SK-N-SH (cell line): ENCODE measurements at regions not wholly inside any gene's neighbourhood (a gene's known extent, or its start where the extent isn't known, plus 50 kb on each side); places are given as distances from the start of the nearest gene placed in this dataset.

Experiments used
- CTCF ChIA-PET: fragments of 300-600, 350-600 bp; formaldehyde crosslinking; extraction: SDS; loops from one replicate; lab custom pipeline; 2021; lab: Yijun Ruan, JAX
- POLR2A ChIA-PET: fragments of 350-600 bp; sonication (Branson Sonifier 250); formaldehyde crosslinking; extraction: SDS; loops from one replicate; lab custom pipeline; 2020; ENCODE audit warnings: antibody characterized with exemption, inconsistent platforms; lab: Yijun Ruan, JAX
- DNase-seq: peaks from one replicate; pipeline ENCODE4 v3.0.0; 2012
- H2AFZ ChIP-seq: fragments of 200-600 bp; sonication (generic); 2 replicates; pipeline ENCODE4 v1.8.1; 2016; ENCODE audit warnings: antibody characterized with exemption, mild to moderate bottlenecking, low read depth
- H3F3A ChIP-seq: fragments of 200-600 bp; sonication (generic); replicated peaks from 2 replicates; pipeline ENCODE3; 2016; ENCODE audit warnings: antibody characterized with exemption, mild to moderate bottlenecking; ENCODE audit not compliant: insufficient read depth
- H3K27ac ChIP-seq, 2 experiments: fragments of 200-500 bp in 1 of 2; fragments of 200-600 bp in 1 of 2; sonication (Bioruptor generic) in 1 of 2; sonication (generic), shearing (Covaris generic) in 1 of 2; 2 replicates each; pipeline versions ENCODE4 v1.5.1 to v1.6.1; 2014 to 2016; ENCODE audit warnings: low read depth in 2 of 2, inconsistent platforms in 1 of 2, low read length in 1 of 2, mild to moderate bottlenecking in 1 of 2, mixed read lengths in 1 of 2
- H3K27me3 ChIP-seq: fragments of 200-600 bp; sonication (generic), shearing (Covaris generic); 2 replicates; pipeline ENCODE4 v1.6.1; 2016; ENCODE audit warnings: mixed run types; ENCODE audit not compliant: insufficient read depth
- H3K36me3 ChIP-seq, 2 experiments: fragments of 200-500 bp in 1 of 2; fragments of 200-600 bp in 1 of 2; sonication (Bioruptor generic) in 1 of 2; sonication (generic) in 1 of 2; replicated peaks in 1 of 2; 2 replicates each; pipeline versions ENCODE3 to v1.5.1; 2014 to 2016; ENCODE audit warnings: low read length in 1 of 2, mild to moderate bottlenecking in 1 of 2; ENCODE audit not compliant: insufficient read depth in 2 of 2, control insufficient read depth in 1 of 2
- H3K4me1 ChIP-seq, 2 experiments: fragments of 200-500 bp in 1 of 2; fragments of 200-600 bp in 1 of 2; sonication (Bioruptor generic) in 1 of 2; sonication (generic), shearing (Covaris generic) in 1 of 2; 2 replicates each; pipeline versions ENCODE4 v1.5.1 to v1.6.1; 2014 to 2016; ENCODE audit warnings: low read depth in 1 of 2, low read length in 1 of 2, mixed run types in 1 of 2; ENCODE audit not compliant: insufficient read depth in 2 of 2, control insufficient read depth in 1 of 2
- H3K4me2 ChIP-seq: fragments of 200-600 bp; sonication (generic), shearing (Covaris generic); 2 replicates; pipeline ENCODE4 v1.6.1; 2017; ENCODE audit warnings: mixed run types
- H3K4me3 ChIP-seq, 2 experiments: fragments of 200-500 bp in 1 of 2; fragments of 200-600 bp in 1 of 2; sonication (Bioruptor generic) in 1 of 2; sonication (generic), shearing (Covaris generic) in 1 of 2; 2 replicates each; pipeline versions ENCODE4 v1.5.1 to v1.8.1; 2014 to 2016; ENCODE audit warnings: low read depth in 2 of 2, inconsistent platforms in 1 of 2, low read length in 1 of 2, mild to moderate bottlenecking in 1 of 2, mixed read lengths in 1 of 2, moderate library complexity in 1 of 2
- H3K79me2 ChIP-seq: fragments of 200-600 bp; sonication (generic); 2 replicates; pipeline ENCODE4 v1.8.1; 2017; ENCODE audit warnings: mild to moderate bottlenecking; ENCODE audit not compliant: insufficient read depth
- H3K9ac ChIP-seq: fragments of 200-600 bp; sonication (generic); 2 replicates; pipeline ENCODE4 v1.6.1; 2017; ENCODE audit warnings: mixed run types
- H3K9me2 ChIP-seq: fragments of 200-600 bp; sonication (generic); 2 replicates; pipeline ENCODE4 v1.6.1; 2017; ENCODE audit warnings: mixed run types
- H3K9me3 ChIP-seq: fragments of 200-600 bp; sonication (generic); 2 replicates; pipeline ENCODE4 v1.6.1; 2017; ENCODE audit warnings: mixed run types, mild to moderate bottlenecking, moderate library complexity
- H4K20me1 ChIP-seq: fragments of 200-600 bp; sonication (generic); 2 replicates; pipeline ENCODE4 v1.6.1; 2017; ENCODE audit warnings: mild to moderate bottlenecking, mixed run types; ENCODE audit not compliant: insufficient read depth
- ELF1 ChIP-seq: IDR thresholded peaks from 2 replicates; pipeline ENCODE4 v1.4.0; 2012
- POLR2AphosphoS5 ChIP-seq: IDR thresholded peaks from 2 replicates; pipeline ENCODE4 v1.6.1; 2012; ENCODE audit warnings: low read depth, low read length
- TCF12 ChIP-seq: IDR thresholded peaks from 2 replicates; pipeline ENCODE4 v1.4.0; 2012
- TEAD4 ChIP-seq: IDR thresholded peaks from 2 replicates; pipeline ENCODE4 v1.4.0; 2012; ENCODE audit warnings: mild to moderate bottlenecking, borderline replicate concordance; ENCODE audit not compliant: insufficient read depth
- WGBS: methylation state at CpG from one replicate; pipeline ENCODE4 v1.1.6; 2017; ENCODE audit warnings: low lambda C conversion rate; 5-methylcytosine and 5-hydroxymethylcytosine counted together
- TF ChIP-seq, protein P1 (sequence below): IDR thresholded peaks from 2 replicates; pipeline ENCODE4 v1.6.1; 2012; ENCODE audit warnings: mild to moderate bottlenecking, low read depth, low read length, moderate library complexity
- TF ChIP-seq, protein P2 (sequence below): IDR thresholded peaks from 2 replicates; pipeline ENCODE4 v1.4.0; 2012; ENCODE audit warnings: low read depth, borderline replicate concordance

DNA sequence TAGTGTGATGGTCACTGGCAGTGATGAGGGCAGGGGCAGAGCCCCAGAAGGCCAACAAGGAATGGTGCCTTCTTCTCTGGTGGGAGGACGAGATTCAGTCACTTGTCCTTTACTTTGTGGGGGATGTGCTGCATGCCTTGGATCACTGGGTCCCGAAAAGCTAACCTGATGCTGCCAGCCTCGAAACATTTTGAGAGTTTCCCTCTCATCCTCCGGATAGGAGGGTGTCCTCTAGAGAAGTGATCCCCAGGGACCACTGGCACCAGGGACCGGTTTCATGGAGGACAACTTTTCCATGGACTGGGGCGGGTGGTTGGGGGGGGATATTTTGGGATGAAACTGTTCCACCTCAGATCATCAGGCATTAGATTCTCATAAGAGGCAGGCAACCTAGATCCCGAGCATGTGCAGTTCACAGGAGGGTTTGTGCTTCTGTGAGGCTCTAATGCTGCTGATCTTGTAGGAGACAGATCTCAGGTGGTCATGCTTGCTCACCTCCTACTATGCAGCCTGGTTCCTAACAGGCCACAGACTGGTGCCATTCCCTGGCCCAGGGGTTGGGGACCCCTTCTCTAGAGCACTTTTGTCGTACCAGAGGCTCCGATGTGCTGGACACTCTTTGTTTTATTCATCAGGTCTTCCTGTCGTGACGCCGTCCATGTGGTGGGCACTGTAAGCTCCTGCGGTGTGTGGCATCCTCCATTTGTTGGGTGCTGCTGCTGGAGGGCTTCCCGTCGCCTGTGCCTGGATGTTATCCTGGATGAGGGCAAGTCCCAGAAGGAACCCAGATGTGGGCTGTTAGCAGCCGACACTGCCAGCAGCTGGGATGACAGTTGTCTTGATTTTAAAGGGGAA, 68.5 kb upstream of the HDAC4 start:
- DNase-seq: no peak
- no peak overlapping the region for H3K4me2 ChIP-seq
- no peaks in the 10 kb centered on the region for H3F3A ChIP-seq
- no peak overlapping the region for H3K4me3 ChIP-seq
- ChIA-PET CTCF (no interaction called here), POLR2A (no interaction called here)
- H3K9me2 ChIP-seq: no peaks in the 10 kb centered on the region
- peaks cover 0 to 12% of the 10 kb centered on the region in 2 experiments; a peak in 1 of 4 replicates for H3K4me1 ChIP-seq
- TF ChIP-seq, protein P1, sequence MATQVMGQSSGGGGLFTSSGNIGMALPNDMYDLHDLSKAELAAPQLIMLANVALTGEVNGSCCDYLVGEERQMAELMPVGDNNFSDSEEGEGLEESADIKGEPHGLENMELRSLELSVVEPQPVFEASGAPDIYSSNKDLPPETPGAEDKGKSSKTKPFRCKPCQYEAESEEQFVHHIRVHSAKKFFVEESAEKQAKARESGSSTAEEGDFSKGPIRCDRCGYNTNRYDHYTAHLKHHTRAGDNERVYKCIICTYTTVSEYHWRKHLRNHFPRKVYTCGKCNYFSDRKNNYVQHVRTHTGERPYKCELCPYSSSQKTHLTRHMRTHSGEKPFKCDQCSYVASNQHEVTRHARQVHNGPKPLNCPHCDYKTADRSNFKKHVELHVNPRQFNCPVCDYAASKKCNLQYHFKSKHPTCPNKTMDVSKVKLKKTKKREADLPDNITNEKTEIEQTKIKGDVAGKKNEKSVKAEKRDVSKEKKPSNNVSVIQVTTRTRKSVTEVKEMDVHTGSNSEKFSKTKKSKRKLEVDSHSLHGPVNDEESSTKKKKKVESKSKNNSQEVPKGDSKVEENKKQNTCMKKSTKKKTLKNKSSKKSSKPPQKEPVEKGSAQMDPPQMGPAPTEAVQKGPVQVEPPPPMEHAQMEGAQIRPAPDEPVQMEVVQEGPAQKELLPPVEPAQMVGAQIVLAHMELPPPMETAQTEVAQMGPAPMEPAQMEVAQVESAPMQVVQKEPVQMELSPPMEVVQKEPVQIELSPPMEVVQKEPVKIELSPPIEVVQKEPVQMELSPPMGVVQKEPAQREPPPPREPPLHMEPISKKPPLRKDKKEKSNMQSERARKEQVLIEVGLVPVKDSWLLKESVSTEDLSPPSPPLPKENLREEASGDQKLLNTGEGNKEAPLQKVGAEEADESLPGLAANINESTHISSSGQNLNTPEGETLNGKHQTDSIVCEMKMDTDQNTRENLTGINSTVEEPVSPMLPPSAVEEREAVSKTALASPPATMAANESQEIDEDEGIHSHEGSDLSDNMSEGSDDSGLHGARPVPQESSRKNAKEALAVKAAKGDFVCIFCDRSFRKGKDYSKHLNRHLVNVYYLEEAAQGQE: no peak
- no peaks in the 10 kb centered on the region for H3K27me3 ChIP-seq
- H3K9me3 ChIP-seq: no peaks in the 10 kb centered on the region
- no peaks in the 10 kb centered on the region for H3K36me3 ChIP-seq
- WGBS: 48% methylated on average over 12 of the region's 16 CpGs
- H3K27ac ChIP-seq: no peak overlapping the region
- no peak overlapping the region for H2AFZ ChIP-seq
- H3K79me2 ChIP-seq: no peaks in the 10 kb centered on the region
- no peaks in the 10 kb centered on the region for H4K20me1 ChIP-seq
- no peak overlapping the region for H3K9ac ChIP-seq

DNA sequence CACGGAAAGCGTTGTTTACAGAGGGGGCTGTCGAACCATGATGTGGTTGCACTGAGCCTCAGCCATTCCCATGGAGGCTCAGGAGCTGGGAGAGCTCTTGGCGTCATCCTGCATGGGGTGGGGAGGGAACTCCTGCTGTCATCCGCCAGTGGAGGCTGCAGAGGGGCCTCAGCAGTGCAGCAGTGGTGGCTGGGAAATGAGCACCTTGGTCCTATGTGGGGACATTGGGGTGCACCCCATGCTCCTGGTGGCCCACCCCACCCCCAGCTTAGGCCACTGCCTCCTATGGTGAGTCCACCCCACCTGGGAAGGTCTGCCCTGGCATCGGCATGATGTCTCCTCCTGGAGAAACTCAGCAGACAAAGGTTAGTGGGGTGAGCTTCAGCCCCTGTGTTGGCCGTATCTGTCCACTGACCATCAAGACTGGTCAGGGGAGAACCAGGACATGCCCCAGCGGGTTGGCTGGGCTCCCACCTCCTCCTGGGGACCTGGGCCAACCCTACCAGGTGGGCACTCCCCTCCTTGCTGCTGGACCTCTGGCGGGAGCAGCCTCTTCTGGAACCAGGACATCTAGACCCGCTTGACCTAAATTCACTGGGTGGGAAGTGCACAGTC, 67.8 kb upstream of the HDAC4 start:
- no peak overlapping the region for H3K27ac ChIP-seq
- ChIA-PET CTCF (no interaction called here), POLR2A (no interaction called here)
- TF ChIP-seq ELF1: no peak
- no peak for TF ChIP-seq TEAD4
- no peak for TF ChIP-seq POLR2AphosphoS5
- H3K4me2 ChIP-seq: no peak overlapping the region
- no peaks in the 10 kb centered on the region for H3K9me2 ChIP-seq
- H3K79me2 ChIP-seq: no peaks in the 10 kb centered on the region
- H3K4me1 ChIP-seq: peaks cover 0 to 12% of the 10 kb centered on the region in 2 experiments; a peak in 1 of 4 replicates
- 33% methylated on average over 5 of the region's 10 CpGs for WGBS
- no peaks in the 10 kb centered on the region for H3K27me3 ChIP-seq
- H2AFZ ChIP-seq: no peak overlapping the region
- H3K36me3 ChIP-seq: no peaks in the 10 kb centered on the region
- H3K4me3 ChIP-seq: no peak overlapping the region
- H3F3A ChIP-seq: no peaks in the 10 kb centered on the region
- no peaks in the 10 kb centered on the region for H3K9me3 ChIP-seq
- no peaks in the 10 kb centered on the region for H4K20me1 ChIP-seq
- no peak overlapping the region for H3K9ac ChIP-seq
- DNase-seq: no peak

DNA sequence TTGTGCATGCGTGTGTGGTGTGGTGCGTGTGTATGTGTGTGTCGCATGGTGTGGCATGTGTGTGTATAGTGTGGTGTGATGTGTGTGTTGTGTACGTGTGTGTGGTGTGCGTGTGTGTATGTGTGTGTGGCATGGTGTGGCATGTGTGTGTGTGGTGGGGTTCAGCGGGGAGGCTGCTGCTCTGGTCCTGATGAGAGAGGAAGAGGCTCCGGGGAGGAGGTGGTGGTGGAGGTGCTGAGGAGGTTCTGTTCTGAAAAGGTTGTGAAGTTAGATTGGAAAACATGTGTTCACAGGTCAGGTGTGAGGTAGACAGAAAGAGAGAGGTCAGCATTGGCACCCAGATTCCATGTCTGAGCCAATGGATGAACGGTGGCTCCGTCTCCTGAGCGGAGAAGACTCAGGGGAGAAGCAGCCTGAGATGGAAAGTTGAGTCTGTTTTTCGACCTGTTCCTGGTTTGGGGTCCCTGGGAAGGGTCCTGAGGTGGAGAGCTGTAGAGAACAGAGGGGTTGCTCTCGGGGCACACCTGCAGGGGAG, 67.2 kb upstream of the HDAC4 start:
- ChIA-PET POLR2A (no interaction called here), CTCF (no interaction called here)
- Histone ChIP-seq H2AFZ (no peak overlapping the region), H3K9me2 (no peaks in the 10 kb centered on the region), H3K9ac (no peak overlapping the region), H3K27ac (no peak overlapping the region), H3K4me3 (no peak overlapping the region), H3K4me2 (no peak overlapping the region), H3K9me3 (no peaks in the 10 kb centered on the region), H3K79me2 (no peaks in the 10 kb centered on the region), H4K20me1 (no peaks in the 10 kb centered on the region), H3K36me3 (no peaks in the 10 kb centered on the region), H3K27me3 (no peaks in the 10 kb centered on the region), H3F3A (no peaks in the 10 kb centered on the region), H3K4me1 (peaks cover 0 to 12% of the 10 kb centered on the region in 2 experiments; a peak in 1 of 4 replicates)
- 67% methylated on average over 12 of the region's 12 CpGs for WGBS
- TF ChIP-seq, protein P2, sequence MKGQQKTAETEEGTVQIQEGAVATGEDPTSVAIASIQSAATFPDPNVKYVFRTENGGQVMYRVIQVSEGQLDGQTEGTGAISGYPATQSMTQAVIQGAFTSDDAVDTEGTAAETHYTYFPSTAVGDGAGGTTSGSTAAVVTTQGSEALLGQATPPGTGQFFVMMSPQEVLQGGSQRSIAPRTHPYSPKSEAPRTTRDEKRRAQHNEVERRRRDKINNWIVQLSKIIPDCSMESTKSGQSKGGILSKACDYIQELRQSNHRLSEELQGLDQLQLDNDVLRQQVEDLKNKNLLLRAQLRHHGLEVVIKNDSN: no peak
- TF ChIP-seq TCF12: no peak
- no peak for DNase-seq
